ENCODE measurements at regions not wholly inside any gene's neighbourhood (a gene's known extent, or its start where the extent isn't known, plus 50 kb on each side); places are given as distances from the start of the nearest gene placed in this dataset.

GRCh38 chrX:43530837-43531236 lies 125.3 kb upstream of the MAOA start:
- no peaks in the 10 kb centered on the region for H3K36me3 ChIP-seq (ENCODE audit: insufficient read depth, low read length)
- DNase-seq (ENCODE audit: insufficient read length, low spot score, missing footprints) = no peak
- H3K79me2 ChIP-seq (ENCODE audit: insufficient read depth, low read length) = no peaks in the 10 kb centered on the region
- H3K9me3 ChIP-seq (ENCODE audit: low read depth, low read length) = no peaks in the 10 kb centered on the region
- H3K4me2 ChIP-seq (ENCODE audit: insufficient read depth, low read length) = no peak overlapping the region
- TF ChIP-seq CTCF (IDR thresholded peaks at IDR 0.05; ENCODE audit: extremely low read depth, low read depth, low read length) = no peak
- H3K4me1 ChIP-seq (ENCODE audit: insufficient read depth, low read length) = no peaks in the 10 kb centered on the region
- H3K27me3 ChIP-seq (ENCODE audit: insufficient read depth, low read length) = peaks cover 6% of the 10 kb centered on the region
- no peak overlapping the region for H3K4me3 ChIP-seq (ENCODE audit: insufficient read depth, low read length)
- no peak overlapping the region for H2AFZ ChIP-seq (ENCODE audit: low read length)
- no peak overlapping the region for H3K27ac ChIP-seq (ENCODE audit: low read depth, low read length)
- no peaks in the 10 kb centered on the region for H4K20me1 ChIP-seq (ENCODE audit: insufficient read depth, low read length)

- Histone ChIP-seq H3K4me3 (ENCODE audit: insufficient read depth, low read length) (no peak overlapping the region), H3K4me1 (ENCODE audit: insufficient read depth, low read length) (no peaks in the 10 kb centered on the region), H3K9me3 (ENCODE audit: low read depth, low read length) (no peaks in the 10 kb centered on the region), H4K20me1 (ENCODE audit: insufficient read depth, low read length) (no peaks in the 10 kb centered on the region), H2AFZ (ENCODE audit: low read length) (no peak overlapping the region), H3K27me3 (ENCODE audit: insufficient read depth, low read length) (no peaks in the 10 kb centered on the region), H3K27ac (ENCODE audit: low read depth, low read length) (no peak overlapping the region), H3K79me2 (ENCODE audit: insufficient read depth, low read length) (no peaks in the 10 kb centered on the region), H3K4me2 (ENCODE audit: insufficient read depth, low read length) (no peak overlapping the region), H3K36me3 (ENCODE audit: insufficient read depth, low read length) (no peaks in the 10 kb centered on the region)
- no peak for DNase-seq (ENCODE audit: insufficient read length, low spot score, missing footprints)
- no peak for TF ChIP-seq CTCF (IDR thresholded peaks at IDR 0.05; ENCODE audit: extremely low read depth, low read depth, low read length)
Measured at GRCh38 chrX:43540318-43540717, 115.8 kb upstream of the MAOA start.

- Histone ChIP-seq H3K27ac (ENCODE audit: low read depth, low read length) (no peak overlapping the region), H3K4me3 (ENCODE audit: insufficient read depth, low read length) (no peak overlapping the region), H3K79me2 (ENCODE audit: insufficient read depth, low read length) (no peaks in the 10 kb centered on the region), H3K4me1 (ENCODE audit: insufficient read depth, low read length) (no peaks in the 10 kb centered on the region), H3K27me3 (ENCODE audit: insufficient read depth, low read length) (peaks cover 3% of the 10 kb centered on the region), H2AFZ (ENCODE audit: low read length) (no peak overlapping the region), H3K36me3 (ENCODE audit: insufficient read depth, low read length) (no peaks in the 10 kb centered on the region), H4K20me1 (ENCODE audit: insufficient read depth, low read length) (no peaks in the 10 kb centered on the region), H3K4me2 (ENCODE audit: insufficient read depth, low read length) (no peak overlapping the region), H3K9me3 (ENCODE audit: low read depth, low read length) (no peaks in the 10 kb centered on the region)
- no peak for DNase-seq (ENCODE audit: insufficient read length, low spot score, missing footprints)
- no peak for TF ChIP-seq CTCF (IDR thresholded peaks at IDR 0.05; ENCODE audit: extremely low read depth, low read depth, low read length)
Measured at GRCh38 chrX:43551590-43551989, 104.5 kb upstream of the MAOA start.

- H3K27me3 ChIP-seq (ENCODE audit: insufficient read depth, low read length) = peaks cover 3% of the 10 kb centered on the region
- TF ChIP-seq CTCF (IDR thresholded peaks at IDR 0.05; ENCODE audit: extremely low read depth, low read depth, low read length) = no peak
- H3K4me3 ChIP-seq (ENCODE audit: insufficient read depth, low read length) = no peak overlapping the region
- H3K36me3 ChIP-seq (ENCODE audit: insufficient read depth, low read length) = no peaks in the 10 kb centered on the region
- no peak overlapping the region for H2AFZ ChIP-seq (ENCODE audit: low read length)
- H4K20me1 ChIP-seq (ENCODE audit: insufficient read depth, low read length) = no peaks in the 10 kb centered on the region
- no peak overlapping the region for H3K4me2 ChIP-seq (ENCODE audit: insufficient read depth, low read length)
- no peaks in the 10 kb centered on the region for H3K79me2 ChIP-seq (ENCODE audit: insufficient read depth, low read length)
- no peak for DNase-seq (ENCODE audit: insufficient read length, low spot score, missing footprints)
- H3K27ac ChIP-seq (ENCODE audit: low read depth, low read length) = no peak overlapping the region
- no peaks in the 10 kb centered on the region for H3K9me3 ChIP-seq (ENCODE audit: low read depth, low read length)
- H3K4me1 ChIP-seq (ENCODE audit: insufficient read depth, low read length) = no peaks in the 10 kb centered on the region
Measured at GRCh38 chrX:43552156-43552555, 103.9 kb upstream of the MAOA start.

All from osteoblast (primary cell).